ENCODE measurements at regions not wholly inside any gene's neighbourhood (a gene's known extent, or its start where the extent isn't known, plus 50 kb on each side); places are given as distances from the start of the nearest gene placed in this dataset.

GRCh38 chr4:133775469-133775868, 426.1 kb downstream of the PABPC4L start (continued):
- no peak for TF ChIP-seq USF1 (IDR thresholded peaks at IDR 0.05; ENCODE audit: borderline replicate concordance, low read depth)

- CTCF ChIA-PET = no interaction called here
- Histone ChIP-seq H3K9ac (no peak overlapping the region), H3K4me1 (ENCODE audit: control insufficient read depth in 1 of 2, insufficient read depth in 2 of 2, low read depth in 1 of 2, low read length in 1 of 2) (no peaks in the 10 kb centered on the region), H3F3A (replicated peaks; ENCODE audit: insufficient read depth) (no peaks in the 10 kb centered on the region), H3K27ac (ENCODE audit: low read depth in 2 of 2, low read length in 1 of 2) (no peak overlapping the region), H3K79me2 (ENCODE audit: insufficient read depth) (no peaks in the 10 kb centered on the region), H3K9me3 (no peaks in the 10 kb centered on the region), H3K4me2 (no peak overlapping the region), H3K4me3 (ENCODE audit: low read depth in 2 of 2, low read length in 1 of 2) (no peak overlapping the region), H3K27me3 (ENCODE audit: insufficient read depth) (no peaks in the 10 kb centered on the region), H2AFZ (ENCODE audit: low read depth) (no peak overlapping the region), H3K36me3 (replicated peaks in 1 of 2; ENCODE audit: control insufficient read depth in 1 of 2, insufficient read depth in 2 of 2, low read length in 1 of 2) (no peaks in the 10 kb centered on the region), H3K9me2 (no peaks in the 10 kb centered on the region), H4K20me1 (ENCODE audit: insufficient read depth) (no peaks in the 10 kb centered on the region)
- POLR2A ChIA-PET = no interaction called here
- TF ChIP-seq RAD21 (IDR thresholded peaks at IDR 0.05; ENCODE audit: low read length) (no peak), TEAD4 (IDR thresholded peaks at IDR 0.05; ENCODE audit: borderline replicate concordance, insufficient read depth) (no peak), NRF1 (IDR thresholded peaks at IDR 0.05; ENCODE audit: low read depth, low read length) (no peak), EP300 (IDR thresholded peaks at IDR 0.05; ENCODE audit: borderline replicate concordance in 1 of 2, low read depth in 1 of 2, low read length in 1 of 2) (no peak), RXRA (IDR thresholded peaks at IDR 0.05; ENCODE audit: borderline replicate concordance, low read depth) (no peak), ZBTB33 (IDR thresholded peaks at IDR 0.05; ENCODE audit: borderline replicate concordance, low read depth) (no peak), SIN3A (IDR thresholded peaks at IDR 0.05; ENCODE audit: borderline replicate concordance, low read depth, low read length) (no peak), USF2 (IDR thresholded peaks at IDR 0.05; ENCODE audit: borderline replicate concordance, low read depth, low read length) (no peak), RFX5 (IDR thresholded peaks at IDR 0.05; ENCODE audit: low read length) (no peak), POLR2AphosphoS5 (IDR thresholded peaks at IDR 0.05; ENCODE audit: low read depth, low read length) (no peak), EZH2phosphoT487 (IDR thresholded peaks at IDR 0.05; ENCODE audit: borderline replicate concordance, low read depth) (no peak), GABPA (IDR thresholded peaks at IDR 0.05; ENCODE audit: low read depth) (no peak)
- WGBS (ENCODE audit: low lambda C conversion rate) = 45% methylated on average over 7 of the region's 7 CpGs
- DNase-seq = no peak
These were observed 442.2 kb downstream of the PABPC4L start for GRCh38 chr4:133759428-133759827.
